Activated CD8-positive, alpha-beta memory T cell treated with anti-CD3 and anti-CD28 coated beads, Interleukin-2, amount 50 U/mL, for 4 hours (primary cell): ENCODE measurements at regions not wholly inside any gene's neighbourhood (a gene's known extent, or its start where the extent isn't known, plus 50 kb on each side); places are given as distances from the start of the nearest gene placed in this dataset.

Source experiments
- DNase-seq: peaks from one replicate; pipeline ENCODE4 v3.0.0-alpha.2; 2020

GRCh38 chr2:40507432-40507831 is 55.5 kb upstream of the SLC8A1 start:
- DNase-seq: no peak

GRCh38 chr2:40510304-40510703 is 58.4 kb upstream of the SLC8A1 start:
- no peak for DNase-seq

GRCh38 chr2:40511661-40512213 is 59.8 kb upstream of the SLC8A1 start:
- DNase-seq: no peak

- DNase-seq: no peak
Measured at GRCh38 chr2:40512256-40512655, 60.4 kb upstream of the SLC8A1 start.

- no peak for DNase-seq
Measured at GRCh38 chr2:40513201-40513600, 61.3 kb upstream of the SLC8A1 start.

- no peak for DNase-seq
Measured at GRCh38 chr2:40516604-40517003, 64.7 kb upstream of the SLC8A1 start.

- no peak for DNase-seq
Measured at GRCh38 chr2:40528564-40528963, 76.7 kb upstream of the SLC8A1 start.

GRCh38 chr2:40531359-40531758 is 79.5 kb upstream of the SLC8A1 start:
- DNase-seq: no peak

GRCh38 chr2:40534528-40534927 is 82.6 kb upstream of the SLC8A1 start:
- DNase-seq: no peak

GRCh38 chr2:40535972-40536371 is 84.1 kb upstream of the SLC8A1 start:
- no peak for DNase-seq

GRCh38 chr2:40540026-40540425 is 88.1 kb upstream of the SLC8A1 start:
- DNase-seq: no peak

GRCh38 chr2:40543381-40543780 is 91.5 kb upstream of the SLC8A1 start:
- DNase-seq: no peak

- DNase-seq: no peak
Measured at GRCh38 chr2:40544072-40544471, 92.2 kb upstream of the SLC8A1 start.

- DNase-seq: no peak
Measured at GRCh38 chr2:40545645-40546044, 93.8 kb upstream of the SLC8A1 start.

GRCh38 chr2:40546439-40547191 is 94.7 kb upstream of the SLC8A1 start:
- no peak for DNase-seq

- no peak for DNase-seq
Measured at GRCh38 chr2:40548521-40548920, 96.6 kb upstream of the SLC8A1 start.

GRCh38 chr2:40550085-40550484 is 98.2 kb upstream of the SLC8A1 start:
- no peak for DNase-seq

- DNase-seq: no peak
Measured at GRCh38 chr2:40551081-40551480, 99.2 kb upstream of the SLC8A1 start.

GRCh38 chr2:40554665-40555294 is 102.9 kb upstream of the SLC8A1 start:
- peak; percentile 29 for DNase-seq

GRCh38 chr2:40556293-40556692 is 104.4 kb upstream of the SLC8A1 start:
- no peak for DNase-seq

- DNase-seq: no peak
Measured at GRCh38 chr2:40556739-40557138, 104.8 kb upstream of the SLC8A1 start.

GRCh38 chr2:40558761-40559160 is 106.9 kb upstream of the SLC8A1 start:
- no peak for DNase-seq

- no peak for DNase-seq
Measured at GRCh38 chr2:40559175-40559574, 107.3 kb upstream of the SLC8A1 start.

GRCh38 chr2:40564184-40564583 is 112.3 kb upstream of the SLC8A1 start:
- no peak for DNase-seq

GRCh38 chr2:40579247-40579646 is 127.4 kb upstream of the SLC8A1 start:
- no peak for DNase-seq
